Caco-2 (cell line): ENCODE measurements at regions not wholly inside any gene's neighbourhood (a gene's known extent, or its start where the extent isn't known, plus 50 kb on each side); places are given as distances from the start of the nearest gene placed in this dataset.

Experiments used
- BruUV-seq: library from RNA; stranded (reverse); fragments of 400-500 nt; replicated peaks from 2 replicates; lab custom pipeline; 2021; lab: Mats Ljungman, UMichigan
- CTCF ChIA-PET: fragments of 300-600 bp; sonication (Branson Sonifier 250); formaldehyde crosslinking; loops from one replicate; lab custom pipeline; 2022; ENCODE audit warnings: antibody characterized with exemption; lab: Charles Lee
- POLR2A ChIA-PET: fragments of 300-600 bp; sonication (Branson Sonifier 250); formaldehyde crosslinking; loops from one replicate; lab custom pipeline; 2022; ENCODE audit warnings: antibody characterized with exemption; lab: Charles Lee
- DNase-seq, 2 experiments: peaks; one replicate each; pipeline versions ENCODE4 v3.0.0 to v3.0.0-alpha.2; 2020 to 2022
- H3K27me3 ChIP-seq: replicated peaks from 2 replicates; pipeline ENCODE4 v1.6.0; 2011; ENCODE audit warnings: low read length; ENCODE audit not compliant: control insufficient read depth, insufficient read depth
- H3K36me3 ChIP-seq: 2 replicates; pipeline ENCODE4 v1.5.1; 2011; ENCODE audit warnings: low read length; ENCODE audit not compliant: control insufficient read depth, insufficient read depth
- H3K4me1 ChIP-seq: fragments of 250-450 bp; sonication (Bioruptor Pico); 2 replicates; pipeline ENCODE4 v1.5.1; 2020; ENCODE audit warnings: mild to moderate bottlenecking
- H3K4me3 ChIP-seq: 2 replicates; pipeline ENCODE4 v1.5.1; 2011; ENCODE audit warnings: low read depth, mild to moderate bottlenecking, control low read depth, low read length
- H3K9me3 ChIP-seq: fragments of 250-450 bp; sonication (Bioruptor Pico); 2 replicates; pipeline ENCODE4 v1.5.1; 2020; ENCODE audit warnings: mild to moderate bottlenecking, moderate library complexity
- H3K27ac Mint-ChIP-seq: one replicate; pipeline ENCODE4 v1.8.0; 2022; ENCODE audit warnings: mixed read lengths; ENCODE audit not compliant: unreplicated experiment
- H3K27me3 Mint-ChIP-seq: one replicate; pipeline ENCODE4 v1.8.0; 2022; ENCODE audit warnings: mixed read lengths; ENCODE audit not compliant: insufficient read depth, unreplicated experiment
- H3K36me3 Mint-ChIP-seq: one replicate; pipeline ENCODE4 v1.8.0; 2022; ENCODE audit warnings: mild to moderate bottlenecking, mixed read lengths; ENCODE audit not compliant: insufficient read depth, unreplicated experiment
- H3K4me1 Mint-ChIP-seq: one replicate; pipeline ENCODE4 v1.8.0; 2022; ENCODE audit warnings: low read depth, mixed read lengths; ENCODE audit not compliant: unreplicated experiment
- H3K4me3 Mint-ChIP-seq: one replicate; pipeline ENCODE4 v1.8.0; 2022; ENCODE audit warnings: mild to moderate bottlenecking, moderate library complexity, mixed read lengths; ENCODE audit not compliant: unreplicated experiment
- H3K9me3 Mint-ChIP-seq: one replicate; pipeline ENCODE4 v1.8.0; 2022; ENCODE audit warnings: mixed read lengths; ENCODE audit not compliant: unreplicated experiment
- intact Hi-C: fragments of 100-400 bp; cut with micrococcal nuclease; formaldehyde crosslinking; loops from one replicate; pipeline ENCODE4 v1.10.0; 2022; ENCODE audit not compliant: unreplicated experiment
- TF ChIP-seq, protein P1 (sequence below), 2 experiments: fragments of 200-600 bp in 1 of 2; IDR thresholded peaks; 1 replicate in 1 of 2; 2 replicates in 1 of 2; pipeline versions ENCODE4 v1.5.1 to v1.8.0; 2011 to 2022; ENCODE audit warnings: antibody characterized with exemption in 1 of 2, control low read depth in 1 of 2, inconsistent platforms in 1 of 2, low read depth in 1 of 2, low read length in 1 of 2, mild to moderate bottlenecking in 1 of 2, moderate library complexity in 1 of 2; ENCODE audit not compliant: insufficient read depth in 1 of 2, severe bottlenecking in 1 of 2, unreplicated experiment in 1 of 2

DNA sequence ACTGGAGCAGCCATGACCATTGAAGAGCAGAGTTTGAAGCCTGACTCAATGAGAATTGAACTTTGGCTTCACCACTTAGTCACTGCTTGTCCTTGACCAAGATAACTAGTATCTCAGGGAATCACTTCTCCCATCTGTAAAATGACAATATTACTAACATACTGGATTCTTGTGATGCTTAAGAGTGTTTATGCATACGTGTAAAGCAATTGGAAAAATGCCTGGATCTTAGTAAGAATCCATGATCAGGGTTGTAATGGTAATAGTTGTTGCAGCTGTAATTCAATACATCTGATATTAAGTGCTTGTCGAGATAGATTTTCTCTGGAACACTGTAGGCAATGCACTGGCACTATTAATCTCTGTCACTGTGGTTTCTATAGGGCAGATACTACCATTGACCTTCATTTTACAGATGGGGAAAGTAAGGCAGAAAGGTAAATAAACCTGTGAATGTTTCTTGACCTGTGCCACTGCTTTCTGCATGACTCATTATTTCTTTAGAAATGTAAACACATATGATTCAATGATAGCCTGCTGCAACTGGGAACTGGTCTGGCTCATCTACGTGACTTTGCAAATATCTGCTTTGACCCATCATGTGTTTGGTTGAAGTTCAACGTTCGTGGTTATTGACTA lies 662.5 kb downstream of the PLA2G4A start:
- H3K4me1 Mint-ChIP-seq, result no peaks in the 10 kb centered on the region
- H3K9me3 Mint-ChIP-seq, result no peaks in the 10 kb centered on the region
- Histone ChIP-seq H3K9me3 (no peaks in the 10 kb centered on the region), H3K27me3 (no peaks in the 10 kb centered on the region), H3K4me1 (no peaks in the 10 kb centered on the region; the same call in 1 of the 2 replicates), H3K36me3 (no peaks in the 10 kb centered on the region), H3K4me3 (no peak overlapping the region)
- no TSS peak for BruUV-seq
- ChIA-PET POLR2A (no interaction called here), CTCF (no interaction called here)
- no peaks in the 10 kb centered on the region for H3K36me3 Mint-ChIP-seq
- intact Hi-C loops, result no loop called here
- TF ChIP-seq, protein P1, sequence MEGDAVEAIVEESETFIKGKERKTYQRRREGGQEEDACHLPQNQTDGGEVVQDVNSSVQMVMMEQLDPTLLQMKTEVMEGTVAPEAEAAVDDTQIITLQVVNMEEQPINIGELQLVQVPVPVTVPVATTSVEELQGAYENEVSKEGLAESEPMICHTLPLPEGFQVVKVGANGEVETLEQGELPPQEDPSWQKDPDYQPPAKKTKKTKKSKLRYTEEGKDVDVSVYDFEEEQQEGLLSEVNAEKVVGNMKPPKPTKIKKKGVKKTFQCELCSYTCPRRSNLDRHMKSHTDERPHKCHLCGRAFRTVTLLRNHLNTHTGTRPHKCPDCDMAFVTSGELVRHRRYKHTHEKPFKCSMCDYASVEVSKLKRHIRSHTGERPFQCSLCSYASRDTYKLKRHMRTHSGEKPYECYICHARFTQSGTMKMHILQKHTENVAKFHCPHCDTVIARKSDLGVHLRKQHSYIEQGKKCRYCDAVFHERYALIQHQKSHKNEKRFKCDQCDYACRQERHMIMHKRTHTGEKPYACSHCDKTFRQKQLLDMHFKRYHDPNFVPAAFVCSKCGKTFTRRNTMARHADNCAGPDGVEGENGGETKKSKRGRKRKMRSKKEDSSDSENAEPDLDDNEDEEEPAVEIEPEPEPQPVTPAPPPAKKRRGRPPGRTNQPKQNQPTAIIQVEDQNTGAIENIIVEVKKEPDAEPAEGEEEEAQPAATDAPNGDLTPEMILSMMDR (IDR thresholded peaks at IDR 0.05; ENCODE audit: insufficient read depth in 1 of 2, low read depth in 1 of 2, low read length in 1 of 2, severe bottlenecking in 1 of 2, unreplicated experiment in 1 of 2), result no peak
- no peaks in the 10 kb centered on the region for H3K27me3 Mint-ChIP-seq
- no peak for DNase-seq
- H3K4me3 Mint-ChIP-seq, result no peak overlapping the region
- H3K27ac Mint-ChIP-seq, result no peak overlapping the region

- POLR2A ChIA-PET, result no interaction called here
These were observed 669.3 kb downstream of the PLA2G4A start for GRCh38 chr1:187498028-187498427.

DNA sequence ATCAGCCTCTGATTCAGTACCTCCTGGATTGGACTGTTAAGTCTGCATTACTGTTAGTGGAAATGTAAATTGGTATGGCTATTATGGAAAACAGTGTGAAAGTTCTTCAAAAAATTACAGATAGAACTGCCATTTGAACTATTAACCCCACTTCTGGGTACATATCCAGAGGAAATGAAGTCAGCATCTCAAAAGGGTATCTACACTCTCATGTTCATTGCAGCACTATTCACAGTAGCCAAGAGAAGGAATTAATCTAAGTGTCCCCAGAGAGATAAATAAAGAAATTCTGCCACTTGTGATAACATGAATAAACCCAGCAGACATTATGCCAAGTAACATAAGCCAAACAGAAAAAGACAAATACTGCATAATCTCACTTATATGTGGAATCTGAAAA lies 676.0 kb downstream of the PLA2G4A start:
- Mint-ChIP-seq H3K27ac (no peak overlapping the region), H3K27me3 (no peaks in the 10 kb centered on the region), H3K36me3 (no peaks in the 10 kb centered on the region), H3K4me3 (no peak overlapping the region), H3K4me1 (no peaks in the 10 kb centered on the region), H3K9me3 (no peaks in the 10 kb centered on the region)
- Histone ChIP-seq H3K27me3 (no peaks in the 10 kb centered on the region), H3K9me3 (no peaks in the 10 kb centered on the region), H3K4me3 (no peak overlapping the region), H3K36me3 (no peaks in the 10 kb centered on the region), H3K4me1 (no peaks in the 10 kb centered on the region)
- BruUV-seq, result no TSS peak
- no peak for DNase-seq
- POLR2A ChIA-PET, result no interaction called here
- CTCF ChIA-PET, result no interaction called here
- TF ChIP-seq, protein P1 (IDR thresholded peaks at IDR 0.05; ENCODE audit: insufficient read depth in 1 of 2, low read depth in 1 of 2, low read length in 1 of 2, severe bottlenecking in 1 of 2, unreplicated experiment in 1 of 2), result no peak
- intact Hi-C loops, result no loop called here

More at GRCh38 chr1:187498028-187498427, 669.3 kb downstream of the PLA2G4A start:
- H3K36me3 ChIP-seq, result no peaks in the 10 kb centered on the region
- no peaks in the 10 kb centered on the region for H3K9me3 Mint-ChIP-seq
- H3K4me1 ChIP-seq, result no peaks in the 10 kb centered on the region
- no peaks in the 10 kb centered on the region for H3K9me3 ChIP-seq
- TF ChIP-seq, protein P1 (IDR thresholded peaks at IDR 0.05; ENCODE audit: insufficient read depth in 1 of 2, low read depth in 1 of 2, low read length in 1 of 2, severe bottlenecking in 1 of 2, unreplicated experiment in 1 of 2), result no peak
- intact Hi-C loops, result no loop called here
- no peak overlapping the region for H3K27ac Mint-ChIP-seq
- no peak overlapping the region for H3K4me3 Mint-ChIP-seq
- no TSS peak for BruUV-seq
- no peaks in the 10 kb centered on the region for H3K4me1 Mint-ChIP-seq
- H3K27me3 Mint-ChIP-seq, result no peaks in the 10 kb centered on the region
- H3K36me3 Mint-ChIP-seq, result no peaks in the 10 kb centered on the region
- no peak for DNase-seq
- CTCF ChIA-PET, result interaction anchor here (0.7 kb wide), 1 partner anchor 342 kb away, joined by 3 read pairs; no protein-coding TSS in a partner anchor
- no peaks in the 10 kb centered on the region for H3K27me3 ChIP-seq
- no peak overlapping the region for H3K4me3 ChIP-seq
